ENCODE measurements at regions not wholly inside any gene's neighbourhood (a gene's known extent, or its start where the extent isn't known, plus 50 kb on each side); places are given as distances from the start of the nearest gene placed in this dataset.

DNA sequence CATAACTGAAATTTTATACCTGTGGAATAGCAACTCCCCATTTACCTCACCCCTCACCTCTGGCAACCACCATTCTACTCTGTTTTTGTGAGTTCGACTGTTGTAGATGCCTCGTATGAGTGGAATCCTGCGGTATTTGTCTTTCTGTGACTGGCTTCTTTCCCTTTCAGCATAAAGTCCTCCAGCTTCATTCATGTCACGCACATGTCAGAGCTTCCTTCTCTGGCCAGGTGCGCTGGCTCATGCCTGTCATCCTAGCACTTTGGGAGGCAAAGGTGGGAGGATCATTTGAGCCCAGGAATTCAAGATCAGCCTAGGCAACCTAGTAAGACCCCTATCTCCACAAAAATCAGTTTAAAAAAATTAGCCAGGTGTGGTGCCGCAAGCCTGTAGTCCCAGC is 278.4 kb downstream of the PARN start:
- WGBS, 3 donors = 77 to 83% (median 77%) methylated on average over 6 of the region's 6 CpGs
- no peak for DNase-seq
- TF ChIP-seq, protein P1, sequence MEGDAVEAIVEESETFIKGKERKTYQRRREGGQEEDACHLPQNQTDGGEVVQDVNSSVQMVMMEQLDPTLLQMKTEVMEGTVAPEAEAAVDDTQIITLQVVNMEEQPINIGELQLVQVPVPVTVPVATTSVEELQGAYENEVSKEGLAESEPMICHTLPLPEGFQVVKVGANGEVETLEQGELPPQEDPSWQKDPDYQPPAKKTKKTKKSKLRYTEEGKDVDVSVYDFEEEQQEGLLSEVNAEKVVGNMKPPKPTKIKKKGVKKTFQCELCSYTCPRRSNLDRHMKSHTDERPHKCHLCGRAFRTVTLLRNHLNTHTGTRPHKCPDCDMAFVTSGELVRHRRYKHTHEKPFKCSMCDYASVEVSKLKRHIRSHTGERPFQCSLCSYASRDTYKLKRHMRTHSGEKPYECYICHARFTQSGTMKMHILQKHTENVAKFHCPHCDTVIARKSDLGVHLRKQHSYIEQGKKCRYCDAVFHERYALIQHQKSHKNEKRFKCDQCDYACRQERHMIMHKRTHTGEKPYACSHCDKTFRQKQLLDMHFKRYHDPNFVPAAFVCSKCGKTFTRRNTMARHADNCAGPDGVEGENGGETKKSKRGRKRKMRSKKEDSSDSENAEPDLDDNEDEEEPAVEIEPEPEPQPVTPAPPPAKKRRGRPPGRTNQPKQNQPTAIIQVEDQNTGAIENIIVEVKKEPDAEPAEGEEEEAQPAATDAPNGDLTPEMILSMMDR (IDR thresholded peaks at IDR 0.05) = no peak
- H3K4me3 ChIP-seq = no peak overlapping the region
- H3K36me3 ChIP-seq (ENCODE audit: insufficient read depth in 1 of 2, low read depth in 1 of 2) = no peaks in the 10 kb centered on the region
- ATAC-seq = no peak
- H3K27ac ChIP-seq = peak overlapping the region; percentile 5
- peaks cover 24% of the 10 kb centered on the region for H3K4me1 ChIP-seq
- intact Hi-C loops (cut with DNase I) = no loop called here
- no peaks in the 10 kb centered on the region for H3K9me3 ChIP-seq
- H3K27me3 ChIP-seq (ENCODE audit: insufficient read depth in 3 of 3, low read length in 2 of 3) = no peaks in the 10 kb centered on the region

DNA sequence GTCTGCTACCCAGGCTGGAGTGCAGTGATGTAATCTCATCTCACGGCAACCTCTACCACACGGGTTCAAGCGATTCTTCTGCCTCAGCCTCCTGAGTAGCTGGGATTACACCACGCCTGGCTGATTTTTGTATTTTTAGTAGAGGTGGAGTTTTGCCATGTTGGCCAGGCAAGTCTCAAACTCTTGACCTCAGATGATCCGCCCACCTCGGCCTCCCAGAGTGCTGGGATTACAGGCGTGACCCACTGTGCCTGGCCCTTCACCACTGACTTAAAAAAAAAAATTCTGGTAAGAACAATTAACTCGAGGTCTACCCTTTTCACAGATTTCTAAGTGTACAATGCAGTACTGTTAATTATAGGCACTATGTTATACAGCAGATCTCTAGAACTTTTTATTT is 279.4 kb downstream of the PARN start:
- Histone ChIP-seq H3K27ac (peak overlapping the region; percentile 44), H3K4me3 (no peak overlapping the region), H3K4me1 (peaks cover 14% of the 10 kb centered on the region), H3K27me3 (ENCODE audit: insufficient read depth in 3 of 3, low read length in 2 of 3) (no peaks in the 10 kb centered on the region), H3K36me3 (ENCODE audit: insufficient read depth in 1 of 2, low read depth in 1 of 2) (no peaks in the 10 kb centered on the region), H3K9me3 (peaks cover 5% of the 10 kb centered on the region)
- DNase-seq (no peak), ATAC-seq (no peak)
- intact Hi-C loops (cut with DNase I) = no loop called here
- TF ChIP-seq, protein P1 (IDR thresholded peaks at IDR 0.05) = no peak
- 21 to 58% (median 27%) methylated on average over 8 of the region's 8 CpGs for WGBS, 3 donors

DNA sequence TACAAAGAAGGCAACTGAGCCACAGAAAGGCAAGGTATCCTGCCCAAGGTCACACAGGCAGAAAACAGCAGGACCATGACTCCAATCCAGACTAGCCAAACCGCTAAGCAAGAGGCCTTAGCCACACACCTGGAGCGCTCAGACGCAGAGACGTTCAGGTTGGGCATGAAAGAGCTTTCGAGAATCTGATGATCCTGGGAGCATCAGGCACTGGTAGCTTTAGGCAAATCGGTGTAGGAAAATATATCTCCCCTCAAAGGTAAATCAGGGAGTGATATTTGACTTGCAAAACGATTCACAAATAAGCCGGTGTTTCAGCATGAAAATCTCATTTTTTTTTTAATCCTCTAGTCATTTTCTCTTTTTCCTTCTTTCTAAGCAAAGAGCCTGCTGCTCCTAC is 279.0 kb downstream of the MRTFB start:
- no peaks in the 10 kb centered on the region for H3K27me3 ChIP-seq (ENCODE audit: insufficient read depth in 3 of 3, low read length in 2 of 3)
- intact Hi-C loops (cut with DNase I) = no loop called here
- ATAC-seq = no peak
- H3K4me1 ChIP-seq = peaks cover 12% of the 10 kb centered on the region
- WGBS, 3 donors = 82 to 88% (median 84%) methylated on average over 8 of the region's 8 CpGs
- TF ChIP-seq, protein P1 (IDR thresholded peaks at IDR 0.05) = no peak
- no peak for DNase-seq
- H3K9me3 ChIP-seq = peaks cover 5% of the 10 kb centered on the region
- H3K4me3 ChIP-seq = no peak overlapping the region
- H3K27ac ChIP-seq = no peak overlapping the region
- H3K36me3 ChIP-seq (ENCODE audit: insufficient read depth in 1 of 2, low read depth in 1 of 2) = no peaks in the 10 kb centered on the region

DNA sequence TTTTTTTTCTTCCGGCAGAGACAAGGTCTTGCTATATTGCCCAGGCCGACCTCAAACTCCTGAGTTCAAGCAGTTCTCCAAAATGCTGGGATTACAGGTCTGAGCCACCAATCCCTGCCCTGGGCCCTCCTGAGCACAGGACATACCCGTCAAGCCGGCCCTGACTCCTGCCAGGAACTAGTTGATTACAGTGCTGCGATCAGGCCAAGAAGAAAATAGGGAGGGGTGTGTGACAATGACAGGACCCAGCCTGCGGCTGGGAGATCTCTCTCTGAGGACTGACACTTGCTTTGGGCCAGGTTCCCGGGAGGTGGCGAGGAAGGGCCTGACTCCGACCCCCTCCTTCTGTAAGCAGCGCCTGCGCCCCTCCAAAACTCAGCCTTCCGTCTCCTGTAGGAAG is 276.6 kb downstream of the MRTFB start:
- 43 to 57% (median 53%) methylated on average over 12 of the region's 12 CpGs for WGBS, 3 donors
- intact Hi-C loops (cut with DNase I) = loop anchor here in 1 of 2 donors (5.0 kb wide), 1 partner anchor 40 kb away; no protein-coding TSS in a partner anchor
- Histone ChIP-seq H3K27ac (peak overlapping the region; percentile 73), H3K4me3 (no peak overlapping the region), H3K4me1 (peaks cover 16% of the 10 kb centered on the region), H3K9me3 (peaks cover 5% of the 10 kb centered on the region), H3K36me3 (ENCODE audit: insufficient read depth in 1 of 2, low read depth in 1 of 2) (no peaks in the 10 kb centered on the region), H3K27me3 (ENCODE audit: insufficient read depth in 3 of 3, low read length in 2 of 3) (no peaks in the 10 kb centered on the region)
- ATAC-seq = peak; percentile 66 to 75 (median 69)
- DNase-seq = no peak
- TF ChIP-seq, protein P1 (IDR thresholded peaks at IDR 0.05) = no peak
